HG02884 (cell line): ENCODE measurements at regions not wholly inside any gene's neighbourhood (a gene's known extent, or its start where the extent isn't known, plus 50 kb on each side); places are given as distances from the start of the nearest gene placed in this dataset.
"Not testable (repeated sequence)": the region's sequence is repeated elsewhere in the genome, so short reads cannot be mapped to it uniquely, and the experiment has no call there.

Source experiments
- ATAC-seq: cut with Tn5 transposase; IDR thresholded peaks from one replicate; pipeline ENCODE4 v1.9.1; 2021; ENCODE audit warnings: mild to moderate bottlenecking, moderate library complexity; ENCODE audit not compliant: unreplicated experiment

DNA sequence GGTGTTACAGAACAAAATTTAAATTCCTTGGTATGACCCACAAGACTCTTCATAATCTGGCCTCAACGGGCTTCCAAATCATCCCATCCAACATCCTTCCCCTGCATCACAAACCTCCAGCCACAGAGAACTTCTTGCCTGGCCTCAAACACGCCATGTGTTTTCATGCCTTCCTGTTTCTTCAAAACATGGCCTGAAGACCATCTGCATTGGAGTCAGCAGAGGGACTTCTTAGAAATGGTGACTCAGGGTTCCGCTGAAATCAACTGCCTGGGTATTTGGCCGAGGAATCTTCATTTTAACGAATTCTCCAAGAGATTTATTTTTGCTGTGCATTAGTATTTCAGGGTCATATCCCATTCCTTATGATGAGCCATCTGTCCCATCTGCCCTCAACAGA, 138.1 kb upstream of the RAP2B start:
- ATAC-seq = no peak

- ATAC-seq = no peak
Observed at GRCh38 chr3:153026026-153026425, 136.0 kb upstream of the RAP2B start.

GRCh38 chr3:153028381-153028780, 133.6 kb upstream of the RAP2B start:
- no peak for ATAC-seq

GRCh38 chr3:153029350-153029749, 132.7 kb upstream of the RAP2B start:
- no peak for ATAC-seq

GRCh38 chr3:153032891-153033290, 129.1 kb upstream of the RAP2B start:
- no peak for ATAC-seq

DNA sequence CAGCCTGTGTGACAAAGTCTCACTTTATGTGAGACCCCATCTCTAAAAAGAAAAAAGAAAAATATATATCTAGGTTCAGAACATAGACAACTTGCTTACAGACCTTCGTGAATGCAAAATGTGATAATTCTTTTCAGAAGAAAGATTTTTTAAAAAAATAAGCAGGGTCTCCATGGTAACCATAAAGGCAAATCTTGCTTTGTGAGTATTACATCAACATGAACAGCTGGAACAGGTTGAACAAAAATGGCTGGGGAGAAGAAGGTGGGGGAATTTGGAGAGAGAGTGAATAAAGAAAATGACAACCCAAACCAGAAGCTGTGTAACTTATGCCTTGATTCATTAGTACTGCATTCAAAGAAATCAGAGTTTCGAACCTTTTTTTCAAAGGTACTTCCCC, 125.2 kb upstream of the RAP2B start:
- no peak for ATAC-seq

GRCh38 chr3:153038367-153038766, 123.7 kb upstream of the RAP2B start:
- ATAC-seq = no peak

GRCh38 chr3:153038779-153039178, 123.2 kb upstream of the RAP2B start:
- no peak for ATAC-seq

DNA sequence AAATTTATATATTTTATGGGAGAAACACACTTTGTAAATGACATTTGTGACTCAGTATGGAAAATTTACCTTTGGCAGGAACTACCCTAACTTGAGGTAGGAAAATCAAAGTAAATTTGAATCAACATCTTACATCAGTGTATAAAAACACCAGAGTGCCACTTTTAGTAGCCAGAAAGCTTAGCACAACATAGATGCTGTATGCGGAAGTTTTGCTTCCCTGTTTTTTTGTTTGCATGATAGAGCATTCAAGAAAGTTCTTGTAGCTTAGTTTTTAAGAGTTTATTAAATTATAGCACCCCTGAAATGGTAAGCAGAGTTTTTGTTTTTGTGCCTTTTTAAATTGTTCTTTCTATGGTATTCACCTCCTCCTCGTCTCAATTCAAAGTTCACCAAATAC, 120.8 kb upstream of the RAP2B start:
- ATAC-seq = no peak

- ATAC-seq = no peak
Observed at GRCh38 chr3:153042088-153042487, 119.9 kb upstream of the RAP2B start.

GRCh38 chr3:153043729-153044328, 118.2 kb upstream of the RAP2B start:
- no peak for ATAC-seq

- ATAC-seq = no peak
Observed at GRCh38 chr3:153045150-153045549, 116.9 kb upstream of the RAP2B start.

DNA sequence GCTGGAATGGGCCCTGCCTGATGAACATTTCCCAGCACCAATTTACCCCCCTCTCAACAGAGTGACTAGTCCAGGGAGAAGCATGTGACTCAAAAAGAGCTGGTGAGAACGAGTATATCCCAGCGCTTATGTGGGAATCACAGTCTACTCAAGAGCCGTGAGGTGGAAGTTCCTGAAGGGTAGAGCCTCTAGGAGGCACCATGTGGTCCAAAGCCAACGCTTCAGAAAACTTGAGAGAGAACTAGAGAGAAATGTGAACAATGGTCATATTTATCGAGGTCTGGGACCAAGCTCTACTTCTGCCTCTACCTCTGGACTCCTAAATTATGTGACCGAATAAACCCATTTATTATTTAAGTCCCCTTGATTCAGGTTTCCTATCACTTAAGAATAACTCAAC, 111.0 kb upstream of the RAP2B start:
- no peak for ATAC-seq

DNA sequence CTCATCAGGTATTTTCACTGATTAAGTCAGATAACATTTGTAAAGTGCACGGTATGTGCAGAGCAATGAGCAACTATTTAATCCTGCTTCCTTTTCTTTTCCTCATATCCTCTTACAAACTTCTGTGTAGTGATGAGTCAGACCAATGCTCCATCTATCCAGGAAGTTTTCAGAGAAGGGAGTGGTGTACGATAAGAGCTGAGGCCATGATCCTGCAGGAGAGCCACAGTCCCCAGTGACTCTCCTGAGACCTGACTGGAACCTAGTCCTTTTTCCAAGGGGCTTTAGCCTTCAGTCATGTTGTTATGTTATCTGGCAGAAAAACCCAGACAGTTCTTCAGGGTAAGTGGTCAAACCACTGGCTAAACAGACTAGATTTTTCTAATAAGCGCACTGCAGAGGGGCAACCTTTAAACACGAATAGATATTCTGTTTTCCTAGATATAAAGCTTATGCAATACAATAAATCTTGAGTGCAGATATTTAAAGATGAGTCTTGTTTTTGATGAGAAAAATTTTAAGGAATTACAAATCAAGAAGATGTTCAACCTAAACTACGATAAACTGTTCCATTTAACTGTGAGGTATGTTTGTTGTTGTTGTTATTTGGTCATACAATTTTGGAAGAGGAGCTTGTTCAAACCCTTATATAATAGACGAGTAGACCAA, 110.5 kb upstream of the RAP2B start:
- no peak for ATAC-seq

- no peak for ATAC-seq
Observed at GRCh38 chr3:153052096-153052460, 109.9 kb upstream of the RAP2B start.

GRCh38 chr3:153055217-153055616, 106.8 kb upstream of the RAP2B start:
- no peak for ATAC-seq

DNA sequence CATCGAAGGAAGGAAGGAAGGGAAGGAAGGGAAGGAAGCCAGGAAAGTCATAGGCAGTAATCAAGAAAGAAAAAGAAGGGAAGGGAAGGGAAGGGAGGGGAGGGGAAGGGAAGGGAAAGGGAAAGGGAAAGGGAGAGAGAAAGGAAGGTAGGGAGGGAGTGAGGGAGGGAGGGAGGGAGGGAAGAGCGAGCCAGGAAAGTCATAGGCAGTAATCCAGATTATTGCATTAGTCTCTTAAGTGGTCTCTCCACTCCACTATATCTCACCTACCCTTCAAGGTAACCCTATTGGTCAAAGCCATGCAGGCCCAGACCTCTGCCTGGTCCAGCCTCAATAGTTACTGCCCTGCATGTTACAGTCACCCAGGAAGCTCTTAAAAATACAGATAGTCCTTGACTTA, 106.2 kb upstream of the RAP2B start:
- no peak for ATAC-seq

DNA sequence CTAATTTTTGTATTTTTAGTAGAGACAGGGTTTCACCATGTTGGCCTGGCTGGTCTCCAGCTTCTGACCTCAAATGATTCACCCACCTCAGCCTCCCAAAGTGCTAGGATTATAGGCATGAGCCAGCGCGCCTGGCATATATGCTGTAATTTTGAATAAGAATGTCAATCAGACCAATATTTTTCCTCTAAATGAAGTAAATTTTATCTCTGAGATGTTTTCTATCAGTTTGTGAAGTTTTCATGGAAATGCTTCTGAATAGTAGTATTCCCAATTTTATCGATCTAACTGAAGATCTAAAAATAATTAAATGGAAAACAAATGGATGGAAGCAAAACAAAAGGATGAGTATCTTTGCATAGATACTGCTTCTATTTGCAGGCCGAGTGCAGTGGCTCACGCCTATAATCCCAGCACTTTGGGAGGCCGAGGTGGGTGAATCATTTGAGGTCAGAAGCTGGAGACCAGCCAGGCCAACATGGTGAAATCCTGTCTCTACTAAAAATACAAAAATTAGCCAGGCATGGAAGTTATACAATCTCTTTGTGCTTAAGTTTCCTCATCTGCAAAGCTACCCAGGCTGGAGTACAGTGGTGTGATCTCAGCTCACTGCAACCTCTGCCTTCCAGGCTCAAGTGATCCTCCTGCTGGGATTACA, 103.9 kb upstream of the RAP2B start:
- not testable (repeated sequence) for ATAC-seq

GRCh38 chr3:153060346-153060745, 101.7 kb upstream of the RAP2B start:
- no peak for ATAC-seq

GRCh38 chr3:153061938-153062528, 100.0 kb upstream of the RAP2B start:
- ATAC-seq = no peak

DNA sequence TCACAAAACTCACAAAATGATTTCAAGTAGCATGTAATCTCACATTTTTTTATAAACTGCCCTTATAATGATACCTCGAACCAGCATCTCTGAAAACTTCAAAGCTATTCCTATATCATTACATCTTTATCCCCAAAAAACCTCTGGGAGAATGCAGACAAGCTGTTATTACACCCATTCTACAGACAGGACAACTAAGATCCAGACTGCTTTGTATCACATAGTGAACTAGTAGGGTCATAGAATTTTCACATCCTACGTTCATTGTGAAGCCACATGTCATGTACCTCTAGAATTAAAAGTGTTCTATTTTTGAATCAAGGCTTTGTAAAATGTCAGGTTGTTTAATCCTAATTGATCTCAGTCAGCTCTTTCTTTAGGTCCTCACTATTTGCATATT, 98.7 kb upstream of the RAP2B start:
- no peak for ATAC-seq

DNA sequence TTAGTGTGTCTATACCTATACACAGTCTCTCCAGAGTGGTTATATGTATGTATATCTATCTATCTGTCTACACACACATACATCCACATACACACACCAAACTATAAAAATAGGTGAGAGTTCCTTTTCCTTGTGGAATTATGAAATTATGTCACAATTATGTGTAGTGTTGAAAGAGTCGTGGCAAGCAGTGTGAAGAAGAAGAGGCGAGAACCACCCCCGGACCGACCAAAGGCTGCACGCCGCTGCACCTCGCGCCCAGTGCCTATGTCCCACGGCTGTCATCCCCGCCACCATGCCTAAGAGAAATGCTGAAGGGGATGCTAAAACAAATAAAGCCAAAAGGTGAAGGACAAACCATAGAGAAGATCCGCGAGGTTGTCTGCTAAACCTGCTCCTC, 95.0 kb upstream of the RAP2B start:
- ATAC-seq = no peak
